Ishikawa (cell line): ENCODE measurements at regions not wholly inside any gene's neighbourhood (a gene's known extent, or its start where the extent isn't known, plus 50 kb on each side); places are given as distances from the start of the nearest gene placed in this dataset.

ENCODE experiments used
- CEBPB ChIP-seq: IDR thresholded peaks from 2 replicates; pipeline ENCODE4 v1.6.1; 2012
- CREB1 ChIP-seq: IDR thresholded peaks from 2 replicates; pipeline ENCODE4 v1.6.1; 2012; ENCODE audit warnings: low read depth
- EGR1 ChIP-seq: IDR thresholded peaks from 2 replicates; pipeline ENCODE4 v1.6.1; 2012
- EP300 ChIP-seq: IDR thresholded peaks from 2 replicates; pipeline ENCODE4 v1.6.1; 2012; ENCODE audit warnings: borderline replicate concordance
- FOXM1 ChIP-seq: IDR thresholded peaks from 2 replicates; pipeline ENCODE4 v1.6.1; 2012; ENCODE audit warnings: low read depth, borderline replicate concordance
- NFIC ChIP-seq: IDR thresholded peaks from 2 replicates; pipeline ENCODE4 v1.6.1; 2012
- RAD21 ChIP-seq: IDR thresholded peaks from 2 replicates; pipeline ENCODE4 v1.6.1; 2012; ENCODE audit warnings: low read depth
- TAF1 ChIP-seq: IDR thresholded peaks from 2 replicates; pipeline ENCODE4 v1.6.1; 2012; ENCODE audit warnings: low read depth, mild to moderate bottlenecking
- TCF12 ChIP-seq: IDR thresholded peaks from 2 replicates; pipeline ENCODE4 v1.6.1; 2012; ENCODE audit warnings: low read depth
- TEAD4 ChIP-seq: IDR thresholded peaks from 2 replicates; pipeline ENCODE4 v1.6.1; 2012
- YY1 ChIP-seq: IDR thresholded peaks from 2 replicates; pipeline ENCODE4 v1.6.1; 2012; ENCODE audit warnings: low read depth
- ZBTB7A ChIP-seq: IDR thresholded peaks from 2 replicates; pipeline ENCODE4 v1.6.1; 2012; ENCODE audit warnings: low read depth
- TF ChIP-seq, protein P1 (sequence below): IDR thresholded peaks from 2 replicates; pipeline ENCODE4 v1.6.1; 2012
- TF ChIP-seq, protein P2 (sequence below): IDR thresholded peaks from 2 replicates; pipeline ENCODE4 v1.6.1; 2012
- TF ChIP-seq, protein P3 (sequence below): IDR thresholded peaks from 2 replicates; pipeline ENCODE4 v1.6.1; 2012; ENCODE audit warnings: low read depth, mild to moderate bottlenecking

DNA sequence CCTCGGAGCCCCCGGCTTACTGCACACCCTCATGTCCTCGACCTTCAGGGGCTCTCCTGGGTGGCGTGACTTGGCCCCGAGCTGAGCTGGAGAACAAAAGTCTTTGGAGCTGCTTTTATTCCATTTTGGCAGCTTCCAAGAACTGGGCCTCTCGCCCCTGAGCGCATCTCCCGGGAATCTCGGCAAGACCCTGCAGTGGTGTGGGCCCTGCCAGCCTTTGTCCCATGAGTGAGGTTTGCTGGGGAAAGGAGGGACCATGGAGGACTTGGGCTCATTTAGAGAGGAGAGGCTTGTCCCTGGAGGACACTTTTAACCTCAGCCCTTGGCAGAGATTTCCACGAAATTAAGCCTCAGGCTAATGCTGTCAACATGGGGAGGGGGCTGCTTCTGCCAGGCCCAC, 62.3 kb upstream of the SLCO4A1 start:
- TF ChIP-seq CEBPB (no peak), RAD21 (no peak), NFIC (no peak), FOXM1 (no peak), EGR1 (no peak), TCF12 (no peak), CREB1 (no peak), ZBTB7A (no peak), YY1 (no peak), TEAD4 (no peak), EP300 (no peak), TAF1 (no peak)
- TF ChIP-seq, protein P1, sequence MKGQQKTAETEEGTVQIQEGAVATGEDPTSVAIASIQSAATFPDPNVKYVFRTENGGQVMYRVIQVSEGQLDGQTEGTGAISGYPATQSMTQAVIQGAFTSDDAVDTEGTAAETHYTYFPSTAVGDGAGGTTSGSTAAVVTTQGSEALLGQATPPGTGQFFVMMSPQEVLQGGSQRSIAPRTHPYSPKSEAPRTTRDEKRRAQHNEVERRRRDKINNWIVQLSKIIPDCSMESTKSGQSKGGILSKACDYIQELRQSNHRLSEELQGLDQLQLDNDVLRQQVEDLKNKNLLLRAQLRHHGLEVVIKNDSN = no peak
- TF ChIP-seq, protein P2, sequence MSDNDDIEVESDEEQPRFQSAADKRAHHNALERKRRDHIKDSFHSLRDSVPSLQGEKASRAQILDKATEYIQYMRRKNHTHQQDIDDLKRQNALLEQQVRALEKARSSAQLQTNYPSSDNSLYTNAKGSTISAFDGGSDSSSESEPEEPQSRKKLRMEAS = no peak
- TF ChIP-seq, protein P3, sequence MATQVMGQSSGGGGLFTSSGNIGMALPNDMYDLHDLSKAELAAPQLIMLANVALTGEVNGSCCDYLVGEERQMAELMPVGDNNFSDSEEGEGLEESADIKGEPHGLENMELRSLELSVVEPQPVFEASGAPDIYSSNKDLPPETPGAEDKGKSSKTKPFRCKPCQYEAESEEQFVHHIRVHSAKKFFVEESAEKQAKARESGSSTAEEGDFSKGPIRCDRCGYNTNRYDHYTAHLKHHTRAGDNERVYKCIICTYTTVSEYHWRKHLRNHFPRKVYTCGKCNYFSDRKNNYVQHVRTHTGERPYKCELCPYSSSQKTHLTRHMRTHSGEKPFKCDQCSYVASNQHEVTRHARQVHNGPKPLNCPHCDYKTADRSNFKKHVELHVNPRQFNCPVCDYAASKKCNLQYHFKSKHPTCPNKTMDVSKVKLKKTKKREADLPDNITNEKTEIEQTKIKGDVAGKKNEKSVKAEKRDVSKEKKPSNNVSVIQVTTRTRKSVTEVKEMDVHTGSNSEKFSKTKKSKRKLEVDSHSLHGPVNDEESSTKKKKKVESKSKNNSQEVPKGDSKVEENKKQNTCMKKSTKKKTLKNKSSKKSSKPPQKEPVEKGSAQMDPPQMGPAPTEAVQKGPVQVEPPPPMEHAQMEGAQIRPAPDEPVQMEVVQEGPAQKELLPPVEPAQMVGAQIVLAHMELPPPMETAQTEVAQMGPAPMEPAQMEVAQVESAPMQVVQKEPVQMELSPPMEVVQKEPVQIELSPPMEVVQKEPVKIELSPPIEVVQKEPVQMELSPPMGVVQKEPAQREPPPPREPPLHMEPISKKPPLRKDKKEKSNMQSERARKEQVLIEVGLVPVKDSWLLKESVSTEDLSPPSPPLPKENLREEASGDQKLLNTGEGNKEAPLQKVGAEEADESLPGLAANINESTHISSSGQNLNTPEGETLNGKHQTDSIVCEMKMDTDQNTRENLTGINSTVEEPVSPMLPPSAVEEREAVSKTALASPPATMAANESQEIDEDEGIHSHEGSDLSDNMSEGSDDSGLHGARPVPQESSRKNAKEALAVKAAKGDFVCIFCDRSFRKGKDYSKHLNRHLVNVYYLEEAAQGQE = no peak

DNA sequence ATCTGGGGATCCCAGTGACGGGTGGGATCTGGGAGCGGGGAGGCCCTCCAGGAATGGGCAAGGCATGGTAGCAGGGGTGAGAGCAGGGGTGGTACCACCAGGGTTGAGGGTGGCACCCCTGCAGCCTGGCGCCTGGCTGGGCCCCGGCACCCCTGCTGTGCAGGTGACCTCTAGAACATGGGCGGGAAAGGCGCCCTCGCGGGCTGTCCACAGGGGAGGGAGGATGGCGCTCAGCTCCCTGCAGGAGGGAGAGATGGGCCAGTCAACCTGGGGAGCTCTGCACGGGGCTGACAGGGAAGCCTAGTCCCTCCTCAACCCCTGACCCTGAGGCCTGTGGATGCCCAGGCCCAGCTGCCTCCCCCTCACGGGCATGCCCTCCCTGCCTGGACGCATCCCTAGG, 61.6 kb upstream of the SLCO4A1 start:
- TF ChIP-seq, protein P2 = no peak
- no peak for TF ChIP-seq YY1

DNA sequence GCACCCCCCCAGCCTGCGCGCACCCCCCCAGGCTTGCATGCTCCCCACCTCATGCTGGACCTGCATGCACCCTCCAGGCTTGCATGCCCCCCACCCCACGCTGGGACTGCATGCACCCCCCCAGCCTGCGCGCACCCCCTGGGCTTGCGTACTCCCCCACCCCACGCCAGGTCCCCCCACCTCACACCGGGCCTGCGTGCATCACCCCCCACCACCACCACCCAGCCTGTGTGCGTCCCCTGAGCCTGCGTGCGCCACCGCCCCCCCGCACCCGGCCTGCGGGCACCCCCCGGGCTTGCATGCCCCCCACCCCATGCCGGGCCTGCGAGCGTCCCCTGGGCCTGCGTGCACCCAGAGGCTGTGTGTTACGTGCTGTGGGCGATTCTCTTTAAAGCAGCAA, 61.0 kb upstream of the SLCO4A1 start:
- TF ChIP-seq CREB1 (no peak), CEBPB (no peak), EP300 (no peak)

DNA sequence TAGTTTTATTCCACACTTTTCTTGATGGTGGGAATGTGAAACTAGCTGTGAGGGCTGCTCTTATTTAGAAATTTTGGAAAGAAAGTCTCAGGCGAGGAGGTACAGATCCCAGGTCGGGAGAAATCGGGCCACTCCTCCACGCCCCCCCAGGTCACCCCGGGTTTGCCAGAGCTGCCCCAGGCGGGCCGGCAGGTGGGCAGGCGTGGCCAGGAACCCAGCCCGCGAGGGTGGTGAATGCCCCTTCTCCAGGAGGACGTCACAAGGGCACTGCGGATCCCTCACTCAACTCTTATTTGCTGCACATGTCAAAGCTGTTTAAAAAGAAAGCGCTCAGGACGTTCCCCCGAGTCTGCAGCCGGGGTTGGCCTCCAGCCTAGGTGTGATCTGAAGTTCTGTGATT, 60.5 kb upstream of the SLCO4A1 start:
- TF ChIP-seq CREB1 (no peak), TCF12 (no peak)

DNA sequence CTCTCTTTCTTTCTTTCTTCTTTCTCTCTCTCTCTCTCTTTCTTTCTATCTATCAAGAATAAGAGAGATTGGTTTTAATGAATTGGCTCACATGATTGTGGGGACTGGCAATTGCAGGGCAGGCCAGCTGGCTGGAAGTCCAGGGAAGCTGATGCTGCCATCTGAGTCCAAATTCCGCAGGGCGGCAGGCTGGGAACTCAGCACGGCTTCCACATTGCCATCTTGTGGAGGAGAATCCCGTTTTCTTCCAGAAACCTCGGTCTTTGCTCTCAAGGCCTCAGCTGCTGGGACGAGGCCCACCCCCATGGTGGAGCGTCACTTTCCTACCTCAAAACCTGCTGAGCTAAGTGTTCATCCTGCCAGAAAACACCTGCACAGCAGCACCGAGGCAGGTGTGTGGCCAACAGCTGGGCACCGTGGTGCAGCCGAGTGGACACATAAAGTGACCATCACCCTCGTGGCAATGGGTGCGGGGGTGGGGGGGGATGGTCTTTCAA, 58.8 kb upstream of the SLCO4A1 start:
- TF ChIP-seq, protein P1 = no peak
- no peak for TF ChIP-seq YY1
- TF ChIP-seq, protein P2 = no peak
- no peak for TF ChIP-seq CEBPB
- TF ChIP-seq EGR1 = no peak
- TF ChIP-seq CREB1 = no peak
- TF ChIP-seq EP300 = no peak
- TF ChIP-seq TAF1 = no peak
- TF ChIP-seq, protein P3 = no peak
- no peak for TF ChIP-seq RAD21
- TF ChIP-seq ZBTB7A = no peak
- TF ChIP-seq TCF12 = no peak
- TF ChIP-seq NFIC = no peak
- TF ChIP-seq FOXM1 = no peak
- no peak for TF ChIP-seq TEAD4

DNA sequence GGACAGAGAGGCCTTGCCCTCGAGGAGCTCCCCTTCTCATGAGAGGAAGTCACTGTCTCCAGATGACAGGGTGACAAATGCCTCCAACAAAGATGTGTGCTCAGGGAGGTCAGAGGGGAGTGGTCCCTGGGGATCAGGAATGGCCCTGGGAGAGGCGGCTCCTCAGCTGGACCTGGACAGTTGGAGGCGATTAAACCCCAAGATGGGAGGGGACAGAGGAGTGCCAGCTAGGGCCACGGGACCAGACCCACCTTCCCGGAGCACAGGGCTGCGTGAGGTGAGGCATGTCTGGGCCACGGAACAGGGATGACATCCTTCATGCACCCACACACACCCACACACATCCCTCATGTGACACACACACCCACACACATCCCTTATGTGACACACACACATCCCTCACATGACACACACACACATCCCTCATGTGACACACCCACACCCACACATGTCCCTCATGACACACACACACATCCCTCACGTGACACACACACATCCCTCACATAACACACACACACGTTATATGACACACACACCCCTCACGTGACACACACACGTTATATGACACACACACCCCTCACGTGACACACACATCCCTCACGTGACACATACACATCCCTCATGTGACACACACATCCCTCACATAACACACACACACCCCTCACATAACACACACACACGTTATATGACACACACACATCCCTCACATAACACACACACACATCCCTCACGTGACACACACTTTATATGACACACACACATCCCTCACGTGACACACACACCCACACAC, 57.4 kb upstream of the SLCO4A1 start:
- TF ChIP-seq TAF1 (no peak), RAD21 (no peak)
- TF ChIP-seq, protein P1 = peak; percentile 74
